AML-193 (cell line): ENCODE measurements at regions not wholly inside any gene's neighbourhood (a gene's known extent, or its start where the extent isn't known, plus 50 kb on each side); places are given as distances from the start of the nearest gene placed in this dataset.

Source experiments
- DNase-seq, 2 experiments: peaks; one replicate each; lab custom pipeline; 2025; lab: John Stamatoyannopoulos, UW

- no peak for DNase-seq
These were observed 198.6 kb upstream of the IL12A start for GRCh38 chr3:159789742-159790635.

GRCh38 chr3:159791336-159791735 lies 197.3 kb upstream of the IL12A start:
- no peak for DNase-seq

- no peak for DNase-seq
These were observed 196.6 kb upstream of the IL12A start for GRCh38 chr3:159792070-159792469.

GRCh38 chr3:159795042-159795441 lies 193.6 kb upstream of the IL12A start:
- no peak for DNase-seq

- DNase-seq, result no peak
These were observed 192.9 kb upstream of the IL12A start for GRCh38 chr3:159795681-159796175.

- no peak for DNase-seq
These were observed 192.4 kb upstream of the IL12A start for GRCh38 chr3:159796226-159796625.

- DNase-seq, result no peak
These were observed 191.9 kb upstream of the IL12A start for GRCh38 chr3:159796744-159797143.

GRCh38 chr3:159797771-159798170 lies 190.9 kb upstream of the IL12A start:
- DNase-seq, result peak in 1 of 2 experiments; percentile 17

GRCh38 chr3:159798951-159799350 lies 189.7 kb upstream of the IL12A start:
- no peak for DNase-seq

- DNase-seq, result no peak
These were observed 188.0 kb upstream of the IL12A start for GRCh38 chr3:159800434-159801155.

GRCh38 chr3:159802864-159803263 lies 185.8 kb upstream of the IL12A start:
- DNase-seq, result no peak

GRCh38 chr3:159803459-159803858 lies 185.2 kb upstream of the IL12A start:
- DNase-seq, result no peak

GRCh38 chr3:159804726-159805410 lies 183.8 kb upstream of the IL12A start:
- DNase-seq, result peak; percentile 74 to 75

GRCh38 chr3:159805411-159805772 lies 183.2 kb upstream of the IL12A start:
- no peak for DNase-seq

- no peak for DNase-seq
These were observed 182.2 kb upstream of the IL12A start for GRCh38 chr3:159806412-159806811.

- DNase-seq, result no peak
These were observed 181.2 kb upstream of the IL12A start for GRCh38 chr3:159807137-159808040.

GRCh38 chr3:159813822-159814531 lies 174.7 kb upstream of the IL12A start:
- no peak for DNase-seq

GRCh38 chr3:159816512-159816911 lies 172.1 kb upstream of the IL12A start:
- no peak for DNase-seq

- DNase-seq, result no peak
These were observed 171.5 kb upstream of the IL12A start for GRCh38 chr3:159817126-159817525.

- DNase-seq, result no peak
These were observed 171.1 kb upstream of the IL12A start for GRCh38 chr3:159817571-159817970.

GRCh38 chr3:159818399-159818798 lies 170.2 kb upstream of the IL12A start:
- DNase-seq, result no peak
